22Rv1 (cell line): ENCODE measurements at regions not wholly inside any gene's neighbourhood (a gene's known extent, or its start where the extent isn't known, plus 50 kb on each side); places are given as distances from the start of the nearest gene placed in this dataset.

Source experiments
- ZFX ChIP-seq: fragments of 450-650 bp; IDR thresholded peaks from 2 replicates; pipeline ENCODE4 v1.6.1; 2017; ENCODE audit warnings: antibody characterized with exemption, borderline replicate concordance
- TF ChIP-seq, protein P1 (sequence below): fragments of 450-650 bp; IDR thresholded peaks from 2 replicates; pipeline ENCODE4 v1.5.1; 2017; ENCODE audit warnings: mild to moderate bottlenecking

DNA sequence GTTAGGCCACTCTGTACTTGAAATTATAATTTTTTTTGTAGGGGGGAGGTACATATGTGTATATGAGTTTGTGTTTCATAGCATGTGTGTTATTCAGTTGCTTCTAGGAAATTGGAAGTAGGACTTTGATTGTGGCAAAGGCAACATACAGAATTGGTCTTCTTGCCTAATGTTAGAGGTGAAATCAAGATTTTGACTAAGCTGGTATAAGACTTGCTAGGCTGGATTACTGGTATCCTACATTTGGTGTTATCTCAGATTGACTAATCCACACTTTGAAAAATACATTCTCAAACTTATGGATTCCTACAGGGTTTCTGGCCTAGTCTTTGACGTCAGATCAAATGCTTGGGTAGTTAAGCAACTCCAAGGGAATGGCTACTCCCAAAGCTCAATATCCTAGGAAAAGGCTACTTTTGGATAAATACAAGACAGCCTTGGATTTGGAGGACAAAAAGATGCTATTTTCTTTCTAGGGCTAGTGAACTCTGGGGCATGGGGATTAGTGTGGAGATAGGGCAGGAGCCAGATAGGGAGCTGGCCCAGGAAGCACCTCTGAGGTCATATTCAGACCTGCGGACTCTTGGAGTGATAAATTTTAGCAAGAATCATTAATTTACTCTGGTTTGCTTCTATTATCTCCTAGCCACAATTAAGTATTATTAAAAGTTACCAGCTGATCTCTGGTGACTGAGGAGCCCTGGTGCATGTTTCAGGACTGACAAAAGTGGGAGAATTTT is 144.0 kb upstream of the RPS23 start:
- TF ChIP-seq, protein P1, sequence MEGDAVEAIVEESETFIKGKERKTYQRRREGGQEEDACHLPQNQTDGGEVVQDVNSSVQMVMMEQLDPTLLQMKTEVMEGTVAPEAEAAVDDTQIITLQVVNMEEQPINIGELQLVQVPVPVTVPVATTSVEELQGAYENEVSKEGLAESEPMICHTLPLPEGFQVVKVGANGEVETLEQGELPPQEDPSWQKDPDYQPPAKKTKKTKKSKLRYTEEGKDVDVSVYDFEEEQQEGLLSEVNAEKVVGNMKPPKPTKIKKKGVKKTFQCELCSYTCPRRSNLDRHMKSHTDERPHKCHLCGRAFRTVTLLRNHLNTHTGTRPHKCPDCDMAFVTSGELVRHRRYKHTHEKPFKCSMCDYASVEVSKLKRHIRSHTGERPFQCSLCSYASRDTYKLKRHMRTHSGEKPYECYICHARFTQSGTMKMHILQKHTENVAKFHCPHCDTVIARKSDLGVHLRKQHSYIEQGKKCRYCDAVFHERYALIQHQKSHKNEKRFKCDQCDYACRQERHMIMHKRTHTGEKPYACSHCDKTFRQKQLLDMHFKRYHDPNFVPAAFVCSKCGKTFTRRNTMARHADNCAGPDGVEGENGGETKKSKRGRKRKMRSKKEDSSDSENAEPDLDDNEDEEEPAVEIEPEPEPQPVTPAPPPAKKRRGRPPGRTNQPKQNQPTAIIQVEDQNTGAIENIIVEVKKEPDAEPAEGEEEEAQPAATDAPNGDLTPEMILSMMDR: no peak
- no peak for TF ChIP-seq ZFX
